ENCODE measurements at regions not wholly inside any gene's neighbourhood (a gene's known extent, or its start where the extent isn't known, plus 50 kb on each side); places are given as distances from the start of the nearest gene placed in this dataset.

GRCh38 chr4:107304699-107305286 is 268.7 kb upstream of the DKK2 start (continued):
- TF ChIP-seq, protein P1, sequence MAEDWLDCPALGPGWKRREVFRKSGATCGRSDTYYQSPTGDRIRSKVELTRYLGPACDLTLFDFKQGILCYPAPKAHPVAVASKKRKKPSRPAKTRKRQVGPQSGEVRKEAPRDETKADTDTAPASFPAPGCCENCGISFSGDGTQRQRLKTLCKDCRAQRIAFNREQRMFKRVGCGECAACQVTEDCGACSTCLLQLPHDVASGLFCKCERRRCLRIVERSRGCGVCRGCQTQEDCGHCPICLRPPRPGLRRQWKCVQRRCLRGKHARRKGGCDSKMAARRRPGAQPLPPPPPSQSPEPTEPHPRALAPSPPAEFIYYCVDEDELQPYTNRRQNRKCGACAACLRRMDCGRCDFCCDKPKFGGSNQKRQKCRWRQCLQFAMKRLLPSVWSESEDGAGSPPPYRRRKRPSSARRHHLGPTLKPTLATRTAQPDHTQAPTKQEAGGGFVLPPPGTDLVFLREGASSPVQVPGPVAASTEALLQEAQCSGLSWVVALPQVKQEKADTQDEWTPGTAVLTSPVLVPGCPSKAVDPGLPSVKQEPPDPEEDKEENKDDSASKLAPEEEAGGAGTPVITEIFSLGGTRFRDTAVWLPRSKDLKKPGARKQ (CRISPR knock-in tag; IDR thresholded peaks at IDR 0.05) = no peak
- TF ChIP-seq NR2F6 (CRISPR knock-in tag; IDR thresholded peaks at IDR 0.05) (no peak), ZNF354B (CRISPR knock-in tag; IDR thresholded peaks at IDR 0.05) (no peak)

- H2AFZ ChIP-seq (ENCODE audit: low read depth, low read length) = no peak overlapping the region
- no peak for TF ChIP-seq ZNF324 (CRISPR knock-in tag; IDR thresholded peaks at IDR 0.05)
- TF ChIP-seq EP300 (IDR thresholded peaks at IDR 0.05; ENCODE audit: low read length) = no peak
- no peak for TF ChIP-seq NR2F6 (CRISPR knock-in tag; IDR thresholded peaks at IDR 0.05)
- no peak for TF ChIP-seq RAD51 (IDR thresholded peaks at IDR 0.05; ENCODE audit: borderline replicate concordance, low read depth)
- no peak for TF ChIP-seq MTA3 (IDR thresholded peaks at IDR 0.05; ENCODE audit: borderline replicate concordance)
- no peak for TF ChIP-seq ZNF592 (IDR thresholded peaks at IDR 0.05)
- no peak for TF ChIP-seq NFATC3 (IDR thresholded peaks at IDR 0.05)
- TF ChIP-seq CBX3 (IDR thresholded peaks at IDR 0.05; ENCODE audit: borderline replicate concordance in 1 of 2, low read length in 2 of 2) = no peak
- TF ChIP-seq ZNF76 (CRISPR knock-in tag; IDR thresholded peaks at IDR 0.05; ENCODE audit: borderline replicate concordance) = no peak
- no peak for TF ChIP-seq ZNF511 (CRISPR knock-in tag; IDR thresholded peaks at IDR 0.05)
- TF ChIP-seq, protein P2, sequence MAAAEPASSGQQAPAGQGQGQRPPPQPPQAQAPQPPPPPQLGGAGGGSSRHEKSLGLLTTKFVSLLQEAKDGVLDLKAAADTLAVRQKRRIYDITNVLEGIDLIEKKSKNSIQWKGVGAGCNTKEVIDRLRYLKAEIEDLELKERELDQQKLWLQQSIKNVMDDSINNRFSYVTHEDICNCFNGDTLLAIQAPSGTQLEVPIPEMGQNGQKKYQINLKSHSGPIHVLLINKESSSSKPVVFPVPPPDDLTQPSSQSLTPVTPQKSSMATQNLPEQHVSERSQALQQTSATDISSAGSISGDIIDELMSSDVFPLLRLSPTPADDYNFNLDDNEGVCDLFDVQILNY (CRISPR knock-in tag; IDR thresholded peaks at IDR 0.05) = no peak
- no peak for TF ChIP-seq ZBTB1 (CRISPR knock-in tag; IDR thresholded peaks at IDR 0.05; ENCODE audit: borderline replicate concordance, low read depth)
- no peak for TF ChIP-seq ZNF695 (CRISPR knock-in tag; IDR thresholded peaks at IDR 0.05)
- TF ChIP-seq ZNF785 (CRISPR knock-in tag; IDR thresholded peaks at IDR 0.05) = no peak
- H3K9ac ChIP-seq (ENCODE audit: insufficient read depth in 1 of 2, low read depth in 2 of 2, low read length in 2 of 2) = no peak overlapping the region
- no peaks in the 10 kb centered on the region for H3K27me3 ChIP-seq (ENCODE audit: control insufficient read depth in 2 of 2, insufficient read depth in 2 of 2, low read length in 2 of 2)
- H3K9me1 ChIP-seq (ENCODE audit: control insufficient read depth, insufficient read depth, low read length) = no peaks in the 10 kb centered on the region
- FAIRE-seq (no peak), DNase-seq (ENCODE audit: extremely low read depth in 1 of 4, low spot score in 3 of 4) (no peak), ATAC-seq (no peak)
- WGBS (ENCODE audit: insufficient coverage, low coverage, missing lambda C conversion rate) = 0% methylated on average over 2 of the region's 2 CpGs
- no peaks in the 10 kb centered on the region for H3K36me3 ChIP-seq (ENCODE audit: control insufficient read depth, insufficient read depth, low read length)
- H3K4me3 ChIP-seq = no peak overlapping the region
- H3K4me1 ChIP-seq (replicated peaks in 1 of 2; ENCODE audit: control insufficient read depth in 2 of 2, insufficient read depth in 2 of 2, low read length in 2 of 2) = no peaks in the 10 kb centered on the region
- no peaks in the 10 kb centered on the region for H3K79me2 ChIP-seq (ENCODE audit: control insufficient read depth, insufficient read depth, low read length)
- intact Hi-C loops (cut with micrococcal nuclease) (no loop called here), in situ Hi-C loops (cut with MboI) (no loop called here)
- CTCF ChIA-PET (ENCODE audit: low intra/inter-chr PET ratio) = no interaction called here
- no peak overlapping the region for H3K27ac ChIP-seq (ENCODE audit: extremely low read depth, low read depth, low read length)
- BruUV-seq (replicated peaks) = no TSS peak
- H4K20me1 ChIP-seq (replicated peaks; ENCODE audit: control insufficient read depth, insufficient read depth, low read length) = no peaks in the 10 kb centered on the region
- POLR2A ChIA-PET = no interaction called here
- no peaks in the 10 kb centered on the region for H3K9me3 ChIP-seq (replicated peaks; ENCODE audit: control insufficient read depth, insufficient read depth, low read depth, low read length)
- H3K4me2 ChIP-seq (ENCODE audit: insufficient read depth, low read length) = no peak overlapping the region
Measured at GRCh38 chr4:107299646-107300045, 263.5 kb upstream of the DKK2 start.

Measured in K562 (cell line).